BJ (cell line): ENCODE measurements at regions not wholly inside any gene's neighbourhood (a gene's known extent, or its start where the extent isn't known, plus 50 kb on each side); places are given as distances from the start of the nearest gene placed in this dataset.

Experiments
- CTCF ChIA-PET: fragments of 350-600 bp; formaldehyde crosslinking; extraction: SDS; loops from one replicate; lab custom pipeline; 2021; ENCODE audit warnings: antibody characterized with exemption, inconsistent platforms; lab: Yijun Ruan, JAX
- POLR2A ChIA-PET: fragments of 300-600 bp; sonication (Branson Sonifier 250); formaldehyde crosslinking; extraction: SDS; loops from one replicate; lab custom pipeline; 2021; ENCODE audit warnings: antibody characterized with exemption; lab: Charles Lee
- DNase-seq: peaks from one replicate; pipeline ENCODE4 v3.0.0-alpha.2; 2011; ENCODE audit warnings: low read depth
- H3K27me3 ChIP-seq: 2 replicates; pipeline ENCODE4 v1.6.0; 2011; ENCODE audit warnings: low read length; ENCODE audit not compliant: control insufficient read depth, insufficient read depth
- H3K36me3 ChIP-seq: 2 replicates; pipeline ENCODE4 v1.5.1; 2011; ENCODE audit warnings: low read length; ENCODE audit not compliant: control insufficient read depth, insufficient read depth
- H3K4me3 ChIP-seq: 2 replicates; pipeline ENCODE4 v1.5.1; 2011; ENCODE audit warnings: low read depth, mild to moderate bottlenecking, control low read depth, low read length
- CTCF ChIP-seq: IDR thresholded peaks from 2 replicates; pipeline ENCODE4 v1.5.1; 2011; ENCODE audit warnings: low read depth, mild to moderate bottlenecking, control low read depth, inconsistent platforms, low read length, moderate library complexity; ENCODE audit not compliant: insufficient read depth

- no peaks in the 10 kb centered on the region for H3K36me3 ChIP-seq
- H3K27me3 ChIP-seq = peaks cover 3% of the 10 kb centered on the region
- TF ChIP-seq CTCF = no peak
- no peak overlapping the region for H3K4me3 ChIP-seq
- CTCF ChIA-PET = interaction anchor here (0.5 to 1.2 kb wide), 3 partner anchors 10 to 32 kb away, joined by 3 read pairs; no protein-coding TSS in a partner anchor
- POLR2A ChIA-PET = interaction anchor here (0.5 kb wide), 1 partner anchor 232 kb away, joined by 3 read pairs; no protein-coding TSS in a partner anchor
- DNase-seq = no peak
These were observed 54.3 kb upstream of the BOD1 start for GRCh38 chr5:173670791-173671120.

- no peak for TF ChIP-seq CTCF
- H3K36me3 ChIP-seq = no peaks in the 10 kb centered on the region
- peaks cover 3% of the 10 kb centered on the region for H3K27me3 ChIP-seq
- DNase-seq = no peak
- CTCF ChIA-PET = no interaction called here
- no peak overlapping the region for H3K4me3 ChIP-seq
- POLR2A ChIA-PET = no interaction called here
These were observed 54.9 kb upstream of the BOD1 start for GRCh38 chr5:173671121-173671949.

- Histone ChIP-seq H3K4me3 (no peak overlapping the region), H3K27me3 (peaks cover 1% of the 10 kb centered on the region), H3K36me3 (no peaks in the 10 kb centered on the region)
- POLR2A ChIA-PET = interaction anchor here (0.7 kb wide), 1 partner anchor 7 kb away, joined by 3 read pairs; no protein-coding TSS in a partner anchor
- no peak for DNase-seq
- TF ChIP-seq CTCF = no peak
- CTCF ChIA-PET = no interaction called here
These were observed 55.7 kb upstream of the BOD1 start for GRCh38 chr5:173672166-173672565.

- Histone ChIP-seq H3K36me3 (no peaks in the 10 kb centered on the region), H3K4me3 (no peak overlapping the region), H3K27me3 (peaks cover 1% of the 10 kb centered on the region)
- no peak for TF ChIP-seq CTCF
- ChIA-PET CTCF (no interaction called here), POLR2A (no interaction called here)
- DNase-seq = no peak
These were observed 56.4 kb upstream of the BOD1 start for GRCh38 chr5:173672891-173673290.

- no peak overlapping the region for H3K4me3 ChIP-seq
- ChIA-PET CTCF (no interaction called here), POLR2A (no interaction called here)
- DNase-seq = no peak
- H3K27me3 ChIP-seq = peaks cover 1% of the 10 kb centered on the region
- no peak for TF ChIP-seq CTCF
- H3K36me3 ChIP-seq = no peaks in the 10 kb centered on the region
These were observed 57.0 kb upstream of the BOD1 start for GRCh38 chr5:173673295-173674101.
